ENCODE measurements at regions not wholly inside any gene's neighbourhood (a gene's known extent, or its start where the extent isn't known, plus 50 kb on each side); places are given as distances from the start of the nearest gene placed in this dataset.
"Not testable (repeated sequence)": the region's sequence is repeated elsewhere in the genome, so short reads cannot be mapped to it uniquely, and the experiment has no call there.

- CTCF ChIA-PET = interaction anchor here (0.8 kb wide), 1 partner anchor 10 kb away, joined by 4 read pairs; no protein-coding TSS in a partner anchor
- H4K20me1 ChIP-seq (ENCODE audit: control insufficient read depth, insufficient read depth); H3K79me2 ChIP-seq (ENCODE audit: control insufficient read depth, insufficient read depth, low read length); BruUV-seq (replicated peaks); H3K9me3 ChIP-seq (replicated peaks; ENCODE audit: control insufficient read depth, insufficient read depth, low read length); H3K36me3 ChIP-seq (ENCODE audit: control insufficient read depth in 2 of 2, insufficient read depth in 2 of 2, low read length in 1 of 2); RAD21 ChIA-PET (ENCODE audit: unreplicated experiment); H3K4me1 ChIP-seq (ENCODE audit: control insufficient read depth, insufficient read depth, low read length); in situ Hi-C loops (cut with MboI); H3K9ac ChIP-seq (ENCODE audit: control insufficient read depth, insufficient read depth, low read length); SMC1A ChIA-PET (ENCODE audit: uncharacterized antibody, unreplicated experiment); H3K27me3 ChIP-seq (replicated peaks in 1 of 2; ENCODE audit: control insufficient read depth in 2 of 2, insufficient read depth in 2 of 2, low read length in 1 of 2); H3K4me2 ChIP-seq (ENCODE audit: control insufficient read depth, insufficient read depth); FAIRE-seq; POLR2A ChIA-PET; intact Hi-C loops (cut with micrococcal nuclease; ENCODE audit: unreplicated experiment); H3K4me3 ChIP-seq: not testable (repeated sequence)
- peak overlapping the region; percentile 27 for H3K27ac ChIP-seq (ENCODE audit: control insufficient read depth, insufficient read depth)
- DNase-seq (ENCODE audit: low read depth, low spot score) (peak; percentile 1), ATAC-seq (peak; percentile 37; the same call in 1 of the 3 replicates)
- H2AFZ ChIP-seq (ENCODE audit: control insufficient read depth, low read depth, low read length) = peak overlapping the region; percentile 57
- 0% methylated on average over 4 of the region's 4 CpGs for WGBS (ENCODE audit: insufficient coverage, insufficient replicate concordance, low lambda C conversion rate, missing lambda C conversion rate)
- TF ChIP-seq TCF12 (IDR thresholded peaks at IDR 0.05; ENCODE audit: low read depth, low read length) (0 out of 2 replicates have a peak, but pooled peaks have one; percentile 28), RUNX3 (IDR thresholded peaks at IDR 0.05; ENCODE audit: low read length) (peak; percentile 39; the same call in 1 of the 2 replicates)
Observed at GRCh38 chr3:162598500-162598899, 1101.9 kb downstream of the OTOL1 start.

GRCh38 chr3:162599742-162600141, 1103.1 kb downstream of the OTOL1 start:
- H3K9me3 ChIP-seq (replicated peaks; ENCODE audit: control insufficient read depth, insufficient read depth, low read length); H3K4me2 ChIP-seq (ENCODE audit: control insufficient read depth, insufficient read depth); H3K27me3 ChIP-seq (replicated peaks in 1 of 2; ENCODE audit: control insufficient read depth in 2 of 2, insufficient read depth in 2 of 2, low read length in 1 of 2); SMC1A ChIA-PET (ENCODE audit: uncharacterized antibody, unreplicated experiment); H3K27ac ChIP-seq (ENCODE audit: control insufficient read depth, insufficient read depth); H4K20me1 ChIP-seq (ENCODE audit: control insufficient read depth, insufficient read depth); POLR2A ChIA-PET; H3K36me3 ChIP-seq (ENCODE audit: control insufficient read depth in 2 of 2, insufficient read depth in 2 of 2, low read length in 1 of 2); H2AFZ ChIP-seq (ENCODE audit: control insufficient read depth, low read depth, low read length); H3K9ac ChIP-seq (ENCODE audit: control insufficient read depth, insufficient read depth, low read length); CTCF ChIA-PET; in situ Hi-C loops (cut with MboI); BruUV-seq (replicated peaks); H3K4me1 ChIP-seq (ENCODE audit: control insufficient read depth, insufficient read depth, low read length); ATAC-seq; RAD21 ChIA-PET (ENCODE audit: unreplicated experiment); DNase-seq (ENCODE audit: low read depth, low spot score); H3K4me3 ChIP-seq; FAIRE-seq; H3K79me2 ChIP-seq (ENCODE audit: control insufficient read depth, insufficient read depth, low read length); intact Hi-C loops (cut with micrococcal nuclease; ENCODE audit: unreplicated experiment): not testable (repeated sequence)
- 58% methylated on average over 21 of the region's 27 CpGs for WGBS (ENCODE audit: insufficient coverage, insufficient replicate concordance, low lambda C conversion rate, missing lambda C conversion rate)
